IMR-90 (cell line): ENCODE measurements at regions not wholly inside any gene's neighbourhood (a gene's known extent, or its start where the extent isn't known, plus 50 kb on each side); places are given as distances from the start of the nearest gene placed in this dataset.

Experiments used
- ATAC-seq: fragments of 200-7000 bp; cut with Tn5 transposase; 2 replicates; pipeline ENCODE4 v1.9.1; 2020; ENCODE audit warnings: low read depth, mild to moderate bottlenecking, moderate library complexity
- BruUV-seq: library from RNA; stranded (reverse); fragments of 400-500 nt; replicated peaks from 2 replicates; lab custom pipeline; 2021; lab: Mats Ljungman, UMichigan
- CTCF ChIA-PET: fragments of 300-600 bp; formaldehyde crosslinking; extraction: SDS; loops from one replicate; lab custom pipeline; 2021; ENCODE audit warnings: antibody characterized with exemption; lab: Yijun Ruan, JAX
- POLR2A ChIA-PET: fragments of 300-600 bp; sonication (Branson Sonifier 250); formaldehyde crosslinking; loops from one replicate; lab custom pipeline; 2022; ENCODE audit warnings: antibody characterized with exemption; ENCODE audit not compliant: unreplicated experiment; lab: Charles Lee
- DNase-seq: peaks from one replicate; pipeline ENCODE4 v3.0.0; 2013
- H2AFZ ChIP-seq: replicated peaks from 2 replicates; pipeline ENCODE3; 2013; ENCODE audit warnings: low read length, mild to moderate bottlenecking; ENCODE audit not compliant: poor library complexity
- H2AK5ac ChIP-seq: 2 replicates; pipeline ENCODE4 v1.6.1; 2013; ENCODE audit warnings: low read depth, low read length, inconsistent platforms
- H2AK9ac ChIP-seq: replicated peaks from 2 replicates; pipeline ENCODE3; 2013; ENCODE audit warnings: mild to moderate bottlenecking, low read depth, low read length, moderate library complexity; ENCODE audit not compliant: poor library complexity
- H2BK120ac ChIP-seq: 2 replicates; pipeline ENCODE4 v1.6.1; 2013; ENCODE audit warnings: low read depth, low read length, inconsistent platforms
- H2BK15ac ChIP-seq: 3 replicates; pipeline ENCODE4 v1.6.1; 2013; ENCODE audit warnings: low read depth, low read length, inconsistent platforms
- H2BK20ac ChIP-seq: 2 replicates; pipeline ENCODE4 v1.6.1; 2013; ENCODE audit warnings: low read depth, mild to moderate bottlenecking, inconsistent platforms, low read length, moderate library complexity
- H2BK5ac ChIP-seq: 2 replicates; pipeline ENCODE4 v1.6.1; 2013; ENCODE audit warnings: mild to moderate bottlenecking, low read depth, low read length, inconsistent platforms; ENCODE audit not compliant: poor library complexity, severe bottlenecking
- H3K14ac ChIP-seq: replicated peaks from 2 replicates; pipeline ENCODE4 v1.6.1; 2013; ENCODE audit warnings: low read depth, low read length, inconsistent platforms
- H3K18ac ChIP-seq: 2 replicates; pipeline ENCODE4 v1.6.1; 2013; ENCODE audit warnings: low read depth, low read length, control low read depth
- H3K23ac ChIP-seq: 2 replicates; pipeline ENCODE4 v1.6.1; 2013; ENCODE audit warnings: low read depth, low read length, inconsistent platforms
- H3K27ac ChIP-seq: 2 replicates; pipeline ENCODE4 v1.5.1; 2013; ENCODE audit warnings: mild to moderate bottlenecking, control low read depth, low read length; ENCODE audit not compliant: insufficient read depth
- H3K27me3 ChIP-seq: 2 replicates; pipeline ENCODE4 v1.6.1; 2013; ENCODE audit warnings: low read length; ENCODE audit not compliant: control insufficient read depth, insufficient read depth
- H3K36me3 ChIP-seq: 2 replicates; pipeline ENCODE4 v1.6.1; 2013; ENCODE audit warnings: low read length, mixed read lengths; ENCODE audit not compliant: control insufficient read depth, insufficient read depth
- H3K4ac ChIP-seq: 2 replicates; pipeline ENCODE4 v1.6.1; 2013; ENCODE audit warnings: low read depth, low read length, inconsistent platforms
- H3K4me1 ChIP-seq: 2 replicates; pipeline ENCODE4 v1.6.1; 2013; ENCODE audit warnings: low read length, mixed read lengths; ENCODE audit not compliant: control insufficient read depth, insufficient read depth
- H3K4me2 ChIP-seq: 2 replicates; pipeline ENCODE4 v1.6.1; 2013; ENCODE audit warnings: low read depth, mild to moderate bottlenecking, control low read depth, low read length, moderate library complexity
- H3K4me3 ChIP-seq: 2 replicates; pipeline ENCODE4 v1.5.1; 2013; ENCODE audit warnings: low read depth, mild to moderate bottlenecking, control low read depth, low read length, moderate library complexity; ENCODE audit not compliant: insufficient read depth
- H3K56ac ChIP-seq: 2 replicates; pipeline ENCODE4 v1.6.1; 2013; ENCODE audit warnings: low read length, inconsistent platforms; ENCODE audit not compliant: insufficient read depth; ENCODE audit errors: extremely low read depth
- H3K79me1 ChIP-seq, 2 experiments: 2 replicates each; pipeline ENCODE4 v1.6.1; 2013; ENCODE audit warnings: low read length in 2 of 2, inconsistent platforms in 1 of 2, low read depth in 1 of 2
- H3K9ac ChIP-seq: 2 replicates; pipeline ENCODE4 v1.6.1; 2013; ENCODE audit warnings: low read depth, low read length, control low read depth
- H3K9me1 ChIP-seq: 2 replicates; pipeline ENCODE4 v1.6.1; 2013; ENCODE audit warnings: low read length, inconsistent platforms; ENCODE audit not compliant: insufficient read depth
- H3K9me3 ChIP-seq: 2 replicates; pipeline ENCODE4 v1.6.1; 2013; ENCODE audit warnings: low read length; ENCODE audit not compliant: control insufficient read depth, insufficient read depth
- H4K20me1 ChIP-seq: 2 replicates; pipeline ENCODE4 v1.6.1; 2013; ENCODE audit warnings: low read length, inconsistent platforms; ENCODE audit not compliant: insufficient read depth
- H4K5ac ChIP-seq: 2 replicates; pipeline ENCODE4 v1.6.1; 2013; ENCODE audit warnings: mild to moderate bottlenecking, low read depth, low read length, control low read depth
- H4K8ac ChIP-seq, 2 experiments: 2 replicates each; pipeline ENCODE4 v1.6.1; 2013; ENCODE audit warnings: low read depth in 2 of 2, low read length in 2 of 2, control low read depth in 1 of 2, inconsistent platforms in 1 of 2
- H4K91ac ChIP-seq: 2 replicates; pipeline ENCODE4 v1.6.1; 2013; ENCODE audit warnings: low read depth, low read length, inconsistent platforms; ENCODE audit not compliant: insufficient read depth
- BHLHE40 ChIP-seq: fragments of 150-350 bp; IDR thresholded peaks from 2 replicates; pipeline ENCODE4 v1.6.1; 2016; ENCODE audit warnings: mild to moderate bottlenecking, low read depth, low read length
- CHD1 ChIP-seq: IDR thresholded peaks from 2 replicates; pipeline ENCODE4 v1.6.1; 2012; ENCODE audit warnings: low read depth, low read length, improper control_type of control experiment
- FOS ChIP-seq: fragments of 150-350 bp; IDR thresholded peaks from 2 replicates; pipeline ENCODE4 v1.6.1; 2016; ENCODE audit warnings: low read depth, low read length
- MAFK ChIP-seq: IDR thresholded peaks from 2 replicates; pipeline ENCODE4 v1.6.1; 2012; ENCODE audit warnings: low read depth, low read length, improper control_type of control experiment
- MAZ ChIP-seq: IDR thresholded peaks from 2 replicates; pipeline ENCODE4 v1.6.1; 2012; ENCODE audit warnings: low read depth, mild to moderate bottlenecking, low read length, improper control_type of control experiment, moderate library complexity, borderline replicate concordance
- MXI1 ChIP-seq: IDR thresholded peaks from 2 replicates; pipeline ENCODE4 v1.6.1; 2012; ENCODE audit warnings: low read depth, mild to moderate bottlenecking, low read length, moderate library complexity, borderline replicate concordance
- NFE2L2 ChIP-seq: fragments of 150-350 bp; IDR thresholded peaks from 2 replicates; pipeline ENCODE4 v1.6.1; 2016; ENCODE audit warnings: low read depth, mild to moderate bottlenecking, low read length
- USF2 ChIP-seq: fragments of 150-350 bp; IDR thresholded peaks from 2 replicates; pipeline ENCODE4 v1.6.1; 2017; ENCODE audit warnings: mild to moderate bottlenecking, antibody characterized with exemption, low read length, low read depth
- WGBS, 2 experiments: methylation state at CpG; one replicate each; pipeline versions ENCODE4 v1.1.5 to v1.1.7; 2013; ENCODE audit warnings: missing lambda C conversion rate in 2 of 2; ENCODE audit not compliant: insufficient read length in 1 of 2; ENCODE audit errors: extremely low coverage in 2 of 2; 5-methylcytosine and 5-hydroxymethylcytosine counted together
- dilution Hi-C: fragments of 300-500 bp; cut with HindIII; formaldehyde crosslinking; loops from one replicate; pipeline ENCODE4 v1.14.3; 2018; ENCODE audit warnings: low sequenced_read_pairs; ENCODE audit not compliant: unreplicated experiment
- in situ Hi-C: fragments of 300-500 bp; cut with MboI; formaldehyde crosslinking; loops from 3 replicates; pipeline ENCODE4 v1.14.3; 2019; ENCODE audit warnings: low sequenced_read_pairs, inconsistent platforms, mixed read lengths
- intact Hi-C: fragments of 100-400 bp; cut with micrococcal nuclease; formaldehyde crosslinking; loops from 2 replicates; pipeline ENCODE4 v1.10.0; 2022
- TF ChIP-seq, protein P1 (sequence below): conservative IDR thresholded peaks from 2 replicates; pipeline ENCODE4 v1.5.1; 2012; ENCODE audit warnings: mild to moderate bottlenecking, low read depth, low read length, improper control_type of control experiment

DNA sequence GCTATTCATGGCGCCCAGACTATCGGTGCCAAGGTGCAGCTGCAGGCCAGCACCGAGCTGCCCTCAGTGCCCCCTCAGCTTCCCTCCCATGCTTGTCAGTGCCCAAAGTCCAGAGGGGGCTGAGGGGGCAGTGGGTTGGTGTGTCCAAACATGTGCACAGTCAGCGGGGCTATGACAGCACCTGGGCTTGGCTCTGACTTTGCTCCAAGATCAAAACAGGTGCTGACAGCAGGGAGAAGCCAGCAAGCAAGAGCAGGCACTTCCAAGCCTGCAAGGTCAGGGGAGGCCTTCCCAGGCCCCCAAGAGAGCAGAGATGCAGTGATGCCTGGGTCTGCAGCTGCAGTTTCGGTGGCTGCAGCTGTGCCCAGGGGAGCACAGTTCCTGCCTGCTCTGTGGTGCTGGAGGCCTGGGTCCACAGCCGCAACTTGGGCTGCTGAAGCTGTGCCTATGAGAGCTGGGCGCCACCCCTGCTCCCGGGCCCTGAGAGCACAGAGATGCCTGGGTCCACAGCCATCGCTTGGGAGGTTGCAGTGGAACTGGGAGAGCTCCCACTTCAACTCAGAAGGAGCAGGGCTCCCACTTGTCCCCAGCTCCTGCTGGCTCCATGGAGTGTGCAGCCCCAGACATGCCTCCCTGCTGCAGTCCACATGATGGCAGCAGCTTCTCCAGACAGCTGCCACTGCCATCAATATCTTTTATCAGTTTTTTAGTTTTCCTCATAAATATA, 775.3 kb upstream of the POU3F3 start:
- H2BK5ac ChIP-seq = no peak overlapping the region
- H2BK15ac ChIP-seq = no peak overlapping the region
- H3K14ac ChIP-seq = no peak overlapping the region
- intact Hi-C loops = no loop called here
- TF ChIP-seq NFE2L2 (no peak), MAFK (no peak), BHLHE40 (no peak), MXI1 (no peak), CHD1 (no peak), FOS (no peak), MAZ (no peak), USF2 (no peak)
- TF ChIP-seq, protein P1, sequence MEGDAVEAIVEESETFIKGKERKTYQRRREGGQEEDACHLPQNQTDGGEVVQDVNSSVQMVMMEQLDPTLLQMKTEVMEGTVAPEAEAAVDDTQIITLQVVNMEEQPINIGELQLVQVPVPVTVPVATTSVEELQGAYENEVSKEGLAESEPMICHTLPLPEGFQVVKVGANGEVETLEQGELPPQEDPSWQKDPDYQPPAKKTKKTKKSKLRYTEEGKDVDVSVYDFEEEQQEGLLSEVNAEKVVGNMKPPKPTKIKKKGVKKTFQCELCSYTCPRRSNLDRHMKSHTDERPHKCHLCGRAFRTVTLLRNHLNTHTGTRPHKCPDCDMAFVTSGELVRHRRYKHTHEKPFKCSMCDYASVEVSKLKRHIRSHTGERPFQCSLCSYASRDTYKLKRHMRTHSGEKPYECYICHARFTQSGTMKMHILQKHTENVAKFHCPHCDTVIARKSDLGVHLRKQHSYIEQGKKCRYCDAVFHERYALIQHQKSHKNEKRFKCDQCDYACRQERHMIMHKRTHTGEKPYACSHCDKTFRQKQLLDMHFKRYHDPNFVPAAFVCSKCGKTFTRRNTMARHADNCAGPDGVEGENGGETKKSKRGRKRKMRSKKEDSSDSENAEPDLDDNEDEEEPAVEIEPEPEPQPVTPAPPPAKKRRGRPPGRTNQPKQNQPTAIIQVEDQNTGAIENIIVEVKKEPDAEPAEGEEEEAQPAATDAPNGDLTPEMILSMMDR = no peak
- no peak overlapping the region for H2AFZ ChIP-seq
- no peak overlapping the region for H3K56ac ChIP-seq
- H3K23ac ChIP-seq = no peak overlapping the region
- H3K18ac ChIP-seq = no peak overlapping the region
- H4K91ac ChIP-seq = no peak overlapping the region
- dilution Hi-C loops = no loop called here
- no peak overlapping the region for H2BK20ac ChIP-seq
- H4K20me1 ChIP-seq = no peaks in the 10 kb centered on the region
- no peak for DNase-seq
- WGBS, 2 experiments = no CpG with 5 or more reads among the region's 9 CpGs
- no peak overlapping the region for H3K27ac ChIP-seq
- no peak overlapping the region for H3K9ac ChIP-seq
- H3K4me2 ChIP-seq = no peak overlapping the region
- H2AK9ac ChIP-seq = no peak overlapping the region
- ChIA-PET POLR2A (no interaction called here), CTCF (no interaction called here)
- no TSS peak for BruUV-seq
- no peaks in the 10 kb centered on the region for H3K9me1 ChIP-seq
- H4K8ac ChIP-seq = no peak overlapping the region
- H3K4ac ChIP-seq = no peak overlapping the region
- no peak overlapping the region for H3K4me3 ChIP-seq
- no peak for ATAC-seq
- H3K79me1 ChIP-seq = no peaks in the 10 kb centered on the region
- no peaks in the 10 kb centered on the region for H3K4me1 ChIP-seq
- no peak overlapping the region for H2AK5ac ChIP-seq
- H4K5ac ChIP-seq = no peak overlapping the region
- H3K36me3 ChIP-seq = no peaks in the 10 kb centered on the region
- no peak overlapping the region for H2BK120ac ChIP-seq
- H3K27me3 ChIP-seq = no peaks in the 10 kb centered on the region
- in situ Hi-C loops = no loop called here
- peaks cover 13% of the 10 kb centered on the region for H3K9me3 ChIP-seq
